ENCODE measurements at regions not wholly inside any gene's neighbourhood (a gene's known extent, or its start where the extent isn't known, plus 50 kb on each side); places are given as distances from the start of the nearest gene placed in this dataset.

- no peak for TF ChIP-seq ZC3H10 (CRISPR knock-in tag; IDR thresholded peaks at IDR 0.05)
- TF ChIP-seq CSDC2 (CRISPR knock-in tag; IDR thresholded peaks at IDR 0.05), result no peak
- no peak for TF ChIP-seq ZNF565 (CRISPR knock-in tag; conservative IDR thresholded peaks at IDR 0.05; ENCODE audit: low read depth)
- no peak for TF ChIP-seq RARB (CRISPR knock-in tag; IDR thresholded peaks at IDR 0.05)
- no peak for TF ChIP-seq ZFP30 (CRISPR knock-in tag; IDR thresholded peaks at IDR 0.05)
- no peak for TF ChIP-seq ZFP3 (CRISPR knock-in tag; IDR thresholded peaks at IDR 0.05)
- TF ChIP-seq CREB5 (CRISPR knock-in tag; IDR thresholded peaks at IDR 0.05; ENCODE audit: low read depth), result no peak
These were observed 336.2 kb downstream of the ZEB2 start for GRCh38 chr2:144183727-144184126.
